Activated CD4-positive, alpha-beta memory T cell treated with anti-CD3 and anti-CD28 coated beads, Interleukin-2, amount 10 ng/mL, durations not matched to agents 7 days and 5 days (primary cell): ENCODE measurements at regions not wholly inside any gene's neighbourhood (a gene's known extent, or its start where the extent isn't known, plus 50 kb on each side); places are given as distances from the start of the nearest gene placed in this dataset.
"Not testable (repeated sequence)": the region's sequence is repeated elsewhere in the genome, so short reads cannot be mapped to it uniquely, and the experiment has no call there.

ENCODE experiments used
- CTCF ChIA-PET: fragments of 350-600 bp; sonication (Branson Sonifier 250); formaldehyde crosslinking; loops from one replicate; lab custom pipeline; 2021; ENCODE audit warnings: antibody characterized with exemption, inconsistent platforms; lab: Charles Lee
- POLR2A ChIA-PET: fragments of 350-600 bp; sonication (Branson Sonifier 250); formaldehyde crosslinking; loops from one replicate; lab custom pipeline; 2021; ENCODE audit warnings: antibody characterized with exemption; lab: Charles Lee
- DNase-seq: peaks from one replicate; pipeline ENCODE4 v3.0.0-alpha.2; 2020
- H3K27ac Mint-ChIP-seq: one replicate; pipeline ENCODE4 v1.8.0; 2021; ENCODE audit warnings: mild to moderate bottlenecking, mixed read lengths
- H3K27me3 Mint-ChIP-seq: one replicate; pipeline ENCODE4 v1.8.0; 2021; ENCODE audit warnings: mixed read lengths
- H3K36me3 Mint-ChIP-seq: one replicate; pipeline ENCODE4 v1.8.0; 2021; ENCODE audit warnings: low read depth, mixed read lengths
- H3K4me1 Mint-ChIP-seq: one replicate; pipeline ENCODE4 v1.8.0; 2021; ENCODE audit warnings: mixed read lengths
- H3K4me3 Mint-ChIP-seq: one replicate; pipeline ENCODE4 v1.8.0; 2021; ENCODE audit warnings: mild to moderate bottlenecking, mixed read lengths
- H3K9me3 Mint-ChIP-seq: one replicate; pipeline ENCODE4 v1.8.0; 2021; ENCODE audit warnings: mixed read lengths

- POLR2A ChIA-PET = no interaction called here
- Mint-ChIP-seq H3K4me3 (no peak overlapping the region), H3K9me3 (peaks cover 9% of the 10 kb centered on the region), H3K27me3 (no peaks in the 10 kb centered on the region), H3K36me3 (no peaks in the 10 kb centered on the region), H3K27ac (no peak overlapping the region), H3K4me1 (no peaks in the 10 kb centered on the region)
- no peak for DNase-seq
- CTCF ChIA-PET = no interaction called here
Measured at GRCh38 chr3:166071831-166072230, 234.6 kb upstream of the BCHE start.

GRCh38 chr3:166064476-166064875, 227.3 kb upstream of the BCHE start:
- Mint-ChIP-seq H3K27me3 (no peaks in the 10 kb centered on the region), H3K9me3 (peaks cover 4% of the 10 kb centered on the region), H3K4me1 (no peaks in the 10 kb centered on the region), H3K36me3 (no peaks in the 10 kb centered on the region), H3K27ac (no peak overlapping the region), H3K4me3 (no peak overlapping the region)
- CTCF ChIA-PET = no interaction called here
- no peak for DNase-seq
- POLR2A ChIA-PET = no interaction called here

- H3K4me1 Mint-ChIP-seq = no peaks in the 10 kb centered on the region
- DNase-seq = no peak
- H3K36me3 Mint-ChIP-seq = no peaks in the 10 kb centered on the region
- H3K9me3 Mint-ChIP-seq = peaks cover 2% of the 10 kb centered on the region
- CTCF ChIA-PET = no interaction called here
- H3K27me3 Mint-ChIP-seq = no peaks in the 10 kb centered on the region
- POLR2A ChIA-PET = no interaction called here
- H3K27ac Mint-ChIP-seq = no peak overlapping the region
- no peak overlapping the region for H3K4me3 Mint-ChIP-seq
Measured at GRCh38 chr3:166060789-166061479, 223.7 kb upstream of the BCHE start.

- H3K4me1 Mint-ChIP-seq = no peaks in the 10 kb centered on the region
- H3K9me3 Mint-ChIP-seq = peaks cover 5% of the 10 kb centered on the region
- ChIA-PET POLR2A (no interaction called here), CTCF (no interaction called here)
- no peaks in the 10 kb centered on the region for H3K27me3 Mint-ChIP-seq
- H3K27ac Mint-ChIP-seq = no peak overlapping the region
- no peak for DNase-seq
- H3K4me3 Mint-ChIP-seq = no peak overlapping the region
- H3K36me3 Mint-ChIP-seq = no peaks in the 10 kb centered on the region
Measured at GRCh38 chr3:166052440-166052839, 215.2 kb upstream of the BCHE start.

- CTCF ChIA-PET = no interaction called here
Measured at GRCh38 chr3:166029507-166029906, 192.3 kb upstream of the BCHE start.

GRCh38 chr3:166013073-166013679, 176.0 kb upstream of the BCHE start:
- Mint-ChIP-seq H3K4me3 (no peak overlapping the region), H3K36me3 (no peaks in the 10 kb centered on the region), H3K27ac (no peak overlapping the region), H3K4me1 (no peaks in the 10 kb centered on the region), H3K27me3 (no peaks in the 10 kb centered on the region), H3K9me3 (no peaks in the 10 kb centered on the region)
- DNase-seq = no peak
- CTCF ChIA-PET = no interaction called here
- POLR2A ChIA-PET = no interaction called here

More at GRCh38 chr3:166029507-166029906, 192.3 kb upstream of the BCHE start:
- POLR2A ChIA-PET = no interaction called here
- no peaks in the 10 kb centered on the region for H3K36me3 Mint-ChIP-seq
- H3K4me3 Mint-ChIP-seq = no peak overlapping the region
- no peaks in the 10 kb centered on the region for H3K27me3 Mint-ChIP-seq
- H3K27ac Mint-ChIP-seq = no peak overlapping the region
- peaks cover 4% of the 10 kb centered on the region for H3K9me3 Mint-ChIP-seq
- no peaks in the 10 kb centered on the region for H3K4me1 Mint-ChIP-seq
- no peak for DNase-seq

GRCh38 chr3:166011771-166012170, 174.5 kb upstream of the BCHE start:
- no peaks in the 10 kb centered on the region for H3K4me1 Mint-ChIP-seq
- POLR2A ChIA-PET = no interaction called here
- H3K4me3 Mint-ChIP-seq = no peak overlapping the region
- DNase-seq = no peak
- H3K36me3 Mint-ChIP-seq = no peaks in the 10 kb centered on the region
- H3K27me3 Mint-ChIP-seq = no peaks in the 10 kb centered on the region
- CTCF ChIA-PET = no interaction called here
- H3K27ac Mint-ChIP-seq = no peak overlapping the region
- peaks cover 1% of the 10 kb centered on the region for H3K9me3 Mint-ChIP-seq

- POLR2A ChIA-PET = no interaction called here
- CTCF ChIA-PET = no interaction called here
Measured at GRCh38 chr3:166005126-166005525, 167.9 kb upstream of the BCHE start.

GRCh38 chr3:165994293-165994692, 157.1 kb upstream of the BCHE start:
- Mint-ChIP-seq H3K4me3 (no peak overlapping the region), H3K27me3 (no peaks in the 10 kb centered on the region), H3K36me3 (no peaks in the 10 kb centered on the region), H3K4me1 (no peaks in the 10 kb centered on the region), H3K9me3 (peaks cover 2% of the 10 kb centered on the region), H3K27ac (no peak overlapping the region)
- ChIA-PET CTCF (no interaction called here), POLR2A (no interaction called here)
- no peak for DNase-seq

More at GRCh38 chr3:166005126-166005525, 167.9 kb upstream of the BCHE start:
- H3K27me3 Mint-ChIP-seq = no peaks in the 10 kb centered on the region
- no peak overlapping the region for H3K27ac Mint-ChIP-seq
- no peaks in the 10 kb centered on the region for H3K4me1 Mint-ChIP-seq
- H3K9me3 Mint-ChIP-seq = peaks cover 6% of the 10 kb centered on the region
- no peak overlapping the region for H3K4me3 Mint-ChIP-seq
- H3K36me3 Mint-ChIP-seq = no peaks in the 10 kb centered on the region
- no peak for DNase-seq

GRCh38 chr3:165984589-165984988, 147.4 kb upstream of the BCHE start:
- Mint-ChIP-seq H3K27me3 (no peaks in the 10 kb centered on the region), H3K36me3 (no peaks in the 10 kb centered on the region), H3K4me3 (no peak overlapping the region), H3K27ac (no peak overlapping the region), H3K4me1 (no peaks in the 10 kb centered on the region), H3K9me3 (no peaks in the 10 kb centered on the region)
- CTCF ChIA-PET = no interaction called here
- no peak for DNase-seq
- POLR2A ChIA-PET = no interaction called here

GRCh38 chr3:165983284-165983683, 146.1 kb upstream of the BCHE start:
- Mint-ChIP-seq H3K4me1 (no peaks in the 10 kb centered on the region), H3K36me3 (no peaks in the 10 kb centered on the region), H3K27ac (no peak overlapping the region), H3K4me3 (no peak overlapping the region), H3K9me3 (no peaks in the 10 kb centered on the region), H3K27me3 (no peaks in the 10 kb centered on the region)
- ChIA-PET POLR2A (no interaction called here), CTCF (no interaction called here)
- no peak for DNase-seq

- POLR2A ChIA-PET = no interaction called here
- H3K9me3 Mint-ChIP-seq = no peaks in the 10 kb centered on the region
- no peak overlapping the region for H3K4me3 Mint-ChIP-seq
- no peaks in the 10 kb centered on the region for H3K4me1 Mint-ChIP-seq
- no peaks in the 10 kb centered on the region for H3K36me3 Mint-ChIP-seq
- H3K27ac Mint-ChIP-seq = no peak overlapping the region
- no peak for DNase-seq
- CTCF ChIA-PET = no interaction called here
- H3K27me3 Mint-ChIP-seq = no peaks in the 10 kb centered on the region
Measured at GRCh38 chr3:165981318-165981717, 144.1 kb upstream of the BCHE start.

GRCh38 chr3:165960825-165961224, 123.6 kb upstream of the BCHE start:
- H3K27ac Mint-ChIP-seq, H3K9me3 Mint-ChIP-seq, H3K36me3 Mint-ChIP-seq, H3K4me3 Mint-ChIP-seq, H3K4me1 Mint-ChIP-seq, DNase-seq, H3K27me3 Mint-ChIP-seq, CTCF ChIA-PET, POLR2A ChIA-PET: not testable (repeated sequence)

GRCh38 chr3:165954171-165954570, 116.9 kb upstream of the BCHE start:
- ChIA-PET POLR2A (no interaction called here), CTCF (no interaction called here)
- no peak for DNase-seq
- no peak overlapping the region for H3K4me3 Mint-ChIP-seq
- no peaks in the 10 kb centered on the region for H3K36me3 Mint-ChIP-seq
- H3K27me3 Mint-ChIP-seq = no peaks in the 10 kb centered on the region
- no peaks in the 10 kb centered on the region for H3K4me1 Mint-ChIP-seq
- H3K9me3 Mint-ChIP-seq = no peaks in the 10 kb centered on the region
- no peak overlapping the region for H3K27ac Mint-ChIP-seq
